Spinal cord (tissue), 9 donors: ENCODE measurements at regions not wholly inside any gene's neighbourhood (a gene's known extent, or its start where the extent isn't known, plus 50 kb on each side); places are given as distances from the start of the nearest gene placed in this dataset.
A peak's percentile ranks its signal among the peaks of the same experiment; 100 is the strongest.
"Not testable (repeated sequence)": the region's sequence is repeated elsewhere in the genome, so short reads cannot be mapped to it uniquely, and the experiment has no call there.

Experiments used
- DNase-seq, 6 donors: peaks; one replicate each; pipeline versions ENCODE4 v3.0.0 to v3.0.0-alpha.2; 2013 to 2015; ENCODE audit warnings: low spot score in 6 of 6, low read depth in 4 of 6
- H3K27ac ChIP-seq: one replicate; pipeline ENCODE4 v1.5.1; 2013; ENCODE audit warnings: low read depth, low read length, control low read depth
- H3K27me3 ChIP-seq: one replicate; pipeline ENCODE4 v1.6.1; 2013; ENCODE audit warnings: low read length; ENCODE audit not compliant: control insufficient read depth, insufficient read depth
- H3K36me3 ChIP-seq: one replicate; pipeline ENCODE4 v1.6.1; 2013; ENCODE audit warnings: low read length; ENCODE audit not compliant: control insufficient read depth, insufficient read depth
- H3K4me1 ChIP-seq: one replicate; pipeline ENCODE4 v1.6.1; 2013; ENCODE audit warnings: low read length; ENCODE audit not compliant: control insufficient read depth, insufficient read depth
- H3K4me3 ChIP-seq: one replicate; pipeline ENCODE4 v1.5.1; 2013; ENCODE audit warnings: low read depth, low read length, control low read depth
- H3K9me3 ChIP-seq: one replicate; pipeline ENCODE4 v1.6.1; 2013; ENCODE audit warnings: low read length; ENCODE audit not compliant: control insufficient read depth, insufficient read depth
- WGBS: methylation state at CpG from one replicate; pipeline ENCODE4 v1.1.5; 2013; ENCODE audit warnings: missing lambda C conversion rate; ENCODE audit not compliant: insufficient coverage; 5-methylcytosine and 5-hydroxymethylcytosine counted together
- donor health status: healthy.

GRCh38 chr4:59647011-59647410 is 1553.1 kb upstream of the ADGRL3 start:
- H3K27me3 ChIP-seq, result no peaks in the 10 kb centered on the region
- H3K36me3 ChIP-seq, result no peaks in the 10 kb centered on the region
- 100% methylated on average over 2 of the region's 2 CpGs for WGBS
- DNase-seq, result no peak
- no peak overlapping the region for H3K27ac ChIP-seq
- no peaks in the 10 kb centered on the region for H3K4me1 ChIP-seq
- no peak overlapping the region for H3K4me3 ChIP-seq
- no peaks in the 10 kb centered on the region for H3K9me3 ChIP-seq

GRCh38 chr4:59647500-59647899 is 1552.6 kb upstream of the ADGRL3 start:
- Histone ChIP-seq H3K36me3 (no peaks in the 10 kb centered on the region), H3K27ac (no peak overlapping the region), H3K4me3 (no peak overlapping the region), H3K9me3 (no peaks in the 10 kb centered on the region), H3K27me3 (no peaks in the 10 kb centered on the region), H3K4me1 (no peaks in the 10 kb centered on the region)
- no peak for DNase-seq

GRCh38 chr4:59650861-59651260 is 1549.3 kb upstream of the ADGRL3 start:
- Histone ChIP-seq H3K36me3 (no peaks in the 10 kb centered on the region), H3K27ac (no peak overlapping the region), H3K4me1 (no peaks in the 10 kb centered on the region), H3K27me3 (no peaks in the 10 kb centered on the region), H3K9me3 (no peaks in the 10 kb centered on the region), H3K4me3 (no peak overlapping the region)
- 93% methylated on average over 3 of the region's 3 CpGs for WGBS
- no peak for DNase-seq

- Histone ChIP-seq H3K27ac (no peak overlapping the region), H3K4me1 (no peaks in the 10 kb centered on the region), H3K36me3 (no peaks in the 10 kb centered on the region), H3K27me3 (no peaks in the 10 kb centered on the region), H3K4me3 (no peak overlapping the region), H3K9me3 (no peaks in the 10 kb centered on the region)
- DNase-seq, result no peak
- WGBS, result 100% methylated on average over 4 of the region's 4 CpGs
These were observed 1544.1 kb upstream of the ADGRL3 start for GRCh38 chr4:59655996-59656395.

GRCh38 chr4:59664771-59665170 is 1535.4 kb upstream of the ADGRL3 start:
- peak in 2 of 6 donors; percentile 14 to 53 for DNase-seq
- H3K36me3 ChIP-seq, result no peaks in the 10 kb centered on the region
- no CpG with 5 or more reads among the region's 1 CpG for WGBS

GRCh38 chr4:59666645-59667044 is 1533.5 kb upstream of the ADGRL3 start:
- no peak overlapping the region for H3K27ac ChIP-seq
- H3K27me3 ChIP-seq, result no peaks in the 10 kb centered on the region
- no peak for DNase-seq
- no peaks in the 10 kb centered on the region for H3K4me1 ChIP-seq
- WGBS, result 100% methylated on average over 1 of the region's 2 CpGs
- H3K4me3 ChIP-seq, result no peak overlapping the region
- no peaks in the 10 kb centered on the region for H3K9me3 ChIP-seq
- H3K36me3 ChIP-seq, result no peaks in the 10 kb centered on the region

More at GRCh38 chr4:59664771-59665170, 1535.4 kb upstream of the ADGRL3 start:
- no peak overlapping the region for H3K27ac ChIP-seq
- no peaks in the 10 kb centered on the region for H3K4me1 ChIP-seq
- H3K9me3 ChIP-seq, result peaks cover 2% of the 10 kb centered on the region
- H3K4me3 ChIP-seq, result no peak overlapping the region
- H3K27me3 ChIP-seq, result no peaks in the 10 kb centered on the region

- Histone ChIP-seq H3K4me3 (no peak overlapping the region), H3K27ac (no peak overlapping the region), H3K27me3 (no peaks in the 10 kb centered on the region), H3K9me3 (no peaks in the 10 kb centered on the region), H3K36me3 (no peaks in the 10 kb centered on the region), H3K4me1 (no peaks in the 10 kb centered on the region)
- DNase-seq, result no peak
- no CpG with 5 or more reads among the region's 1 CpG for WGBS
These were observed 1529.1 kb upstream of the ADGRL3 start for GRCh38 chr4:59671037-59671436.

- WGBS, result no CpG with 5 or more reads among the region's 1 CpG
- H3K27ac ChIP-seq, result no peak overlapping the region
- H3K4me3 ChIP-seq, result no peak overlapping the region
- H3K4me1 ChIP-seq, result no peaks in the 10 kb centered on the region
- no peak for DNase-seq
- no peaks in the 10 kb centered on the region for H3K9me3 ChIP-seq
- no peaks in the 10 kb centered on the region for H3K36me3 ChIP-seq
- H3K27me3 ChIP-seq, result no peaks in the 10 kb centered on the region
These were observed 1523.7 kb upstream of the ADGRL3 start for GRCh38 chr4:59676389-59676788.

GRCh38 chr4:59676992-59677391 is 1523.1 kb upstream of the ADGRL3 start:
- not testable (repeated sequence) for H3K9me3 ChIP-seq, DNase-seq, H3K27ac ChIP-seq, H3K4me1 ChIP-seq, H3K27me3 ChIP-seq, H3K36me3 ChIP-seq, H3K4me3 ChIP-seq
- WGBS, result no CpG with 5 or more reads among the region's 2 CpGs

- WGBS, result 100% methylated on average over 1 of the region's 1 CpG
- Histone ChIP-seq H3K36me3 (no peaks in the 10 kb centered on the region), H3K4me1 (no peaks in the 10 kb centered on the region), H3K9me3 (no peaks in the 10 kb centered on the region), H3K27ac (no peak overlapping the region), H3K27me3 (no peaks in the 10 kb centered on the region), H3K4me3 (no peak overlapping the region)
- no peak for DNase-seq
These were observed 1514.5 kb upstream of the ADGRL3 start for GRCh38 chr4:59685626-59686025.
